ENCODE measurements at regions not wholly inside any gene's neighbourhood (a gene's known extent, or its start where the extent isn't known, plus 50 kb on each side); places are given as distances from the start of the nearest gene placed in this dataset.

GRCh38 chr6:40816601-40817000, 222.4 kb downstream of the UNC5CL start:
- Histone ChIP-seq H3K4me1 (ENCODE audit: control insufficient read depth in 1 of 2, insufficient read depth in 2 of 2, low read length in 2 of 2) (no peaks in the 10 kb centered on the region), H3K9me2 (ENCODE audit: insufficient read depth) (no peaks in the 10 kb centered on the region), H4K20me1 (ENCODE audit: insufficient read depth) (no peaks in the 10 kb centered on the region), H3K4me2 (ENCODE audit: low read length) (no peak overlapping the region), H3K79me2 (ENCODE audit: insufficient read depth, low read length) (no peaks in the 10 kb centered on the region), H3K27ac (ENCODE audit: low read depth, low read length) (no peak overlapping the region), H2AFZ (ENCODE audit: low read depth, low read length, poor library complexity, severe bottlenecking) (no peak overlapping the region), H3K9ac (ENCODE audit: low read length) (no peak overlapping the region), H3K4me3 (replicated peaks in 1 of 2; ENCODE audit: low read depth in 1 of 2, low read length in 2 of 2) (no peak overlapping the region), H3K27me3 (ENCODE audit: insufficient read depth, low read length) (no peaks in the 10 kb centered on the region), H3K9me3 (ENCODE audit: control insufficient read depth in 1 of 2, insufficient read depth in 1 of 2, low read depth in 1 of 2, low read length in 2 of 2) (no peaks in the 10 kb centered on the region), H3K36me3 (ENCODE audit: control insufficient read depth in 1 of 2, insufficient read depth in 2 of 2, low read length in 2 of 2) (no peaks in the 10 kb centered on the region)
- intact Hi-C loops (cut with micrococcal nuclease): no loop called here
- BruUV-seq (replicated peaks): no TSS peak
- DNase-seq (ENCODE audit: low read depth, low spot score) (no peak), ATAC-seq (no peak)
- RAD21 ChIA-PET (ENCODE audit: low non-redundant PET in 1 of 2, low total read pairs in 2 of 2, uncharacterized antibody in 2 of 2, unreplicated experiment in 2 of 2): no interaction called here
- POLR2A ChIA-PET: no interaction called here
- TF ChIP-seq, protein P1, sequence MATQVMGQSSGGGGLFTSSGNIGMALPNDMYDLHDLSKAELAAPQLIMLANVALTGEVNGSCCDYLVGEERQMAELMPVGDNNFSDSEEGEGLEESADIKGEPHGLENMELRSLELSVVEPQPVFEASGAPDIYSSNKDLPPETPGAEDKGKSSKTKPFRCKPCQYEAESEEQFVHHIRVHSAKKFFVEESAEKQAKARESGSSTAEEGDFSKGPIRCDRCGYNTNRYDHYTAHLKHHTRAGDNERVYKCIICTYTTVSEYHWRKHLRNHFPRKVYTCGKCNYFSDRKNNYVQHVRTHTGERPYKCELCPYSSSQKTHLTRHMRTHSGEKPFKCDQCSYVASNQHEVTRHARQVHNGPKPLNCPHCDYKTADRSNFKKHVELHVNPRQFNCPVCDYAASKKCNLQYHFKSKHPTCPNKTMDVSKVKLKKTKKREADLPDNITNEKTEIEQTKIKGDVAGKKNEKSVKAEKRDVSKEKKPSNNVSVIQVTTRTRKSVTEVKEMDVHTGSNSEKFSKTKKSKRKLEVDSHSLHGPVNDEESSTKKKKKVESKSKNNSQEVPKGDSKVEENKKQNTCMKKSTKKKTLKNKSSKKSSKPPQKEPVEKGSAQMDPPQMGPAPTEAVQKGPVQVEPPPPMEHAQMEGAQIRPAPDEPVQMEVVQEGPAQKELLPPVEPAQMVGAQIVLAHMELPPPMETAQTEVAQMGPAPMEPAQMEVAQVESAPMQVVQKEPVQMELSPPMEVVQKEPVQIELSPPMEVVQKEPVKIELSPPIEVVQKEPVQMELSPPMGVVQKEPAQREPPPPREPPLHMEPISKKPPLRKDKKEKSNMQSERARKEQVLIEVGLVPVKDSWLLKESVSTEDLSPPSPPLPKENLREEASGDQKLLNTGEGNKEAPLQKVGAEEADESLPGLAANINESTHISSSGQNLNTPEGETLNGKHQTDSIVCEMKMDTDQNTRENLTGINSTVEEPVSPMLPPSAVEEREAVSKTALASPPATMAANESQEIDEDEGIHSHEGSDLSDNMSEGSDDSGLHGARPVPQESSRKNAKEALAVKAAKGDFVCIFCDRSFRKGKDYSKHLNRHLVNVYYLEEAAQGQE (IDR thresholded peaks at IDR 0.05; ENCODE audit: low read depth): no peak
- TF ChIP-seq YY1 (IDR thresholded peaks at IDR 0.05; ENCODE audit: extremely low read depth, insufficient replicate concordance, low read depth, low read length): no peak
- TF ChIP-seq ZNF274 (IDR thresholded peaks at IDR 0.05; ENCODE audit: low read depth, low read length): no peak
- no peak for TF ChIP-seq SRF (IDR thresholded peaks at IDR 0.05; ENCODE audit: low read depth)
- TF ChIP-seq EZH2phosphoT487 (IDR thresholded peaks at IDR 0.05; ENCODE audit: borderline replicate concordance): no peak
- no peak for TF ChIP-seq EZH2 (IDR thresholded peaks at IDR 0.05)
- TF ChIP-seq, protein P2, sequence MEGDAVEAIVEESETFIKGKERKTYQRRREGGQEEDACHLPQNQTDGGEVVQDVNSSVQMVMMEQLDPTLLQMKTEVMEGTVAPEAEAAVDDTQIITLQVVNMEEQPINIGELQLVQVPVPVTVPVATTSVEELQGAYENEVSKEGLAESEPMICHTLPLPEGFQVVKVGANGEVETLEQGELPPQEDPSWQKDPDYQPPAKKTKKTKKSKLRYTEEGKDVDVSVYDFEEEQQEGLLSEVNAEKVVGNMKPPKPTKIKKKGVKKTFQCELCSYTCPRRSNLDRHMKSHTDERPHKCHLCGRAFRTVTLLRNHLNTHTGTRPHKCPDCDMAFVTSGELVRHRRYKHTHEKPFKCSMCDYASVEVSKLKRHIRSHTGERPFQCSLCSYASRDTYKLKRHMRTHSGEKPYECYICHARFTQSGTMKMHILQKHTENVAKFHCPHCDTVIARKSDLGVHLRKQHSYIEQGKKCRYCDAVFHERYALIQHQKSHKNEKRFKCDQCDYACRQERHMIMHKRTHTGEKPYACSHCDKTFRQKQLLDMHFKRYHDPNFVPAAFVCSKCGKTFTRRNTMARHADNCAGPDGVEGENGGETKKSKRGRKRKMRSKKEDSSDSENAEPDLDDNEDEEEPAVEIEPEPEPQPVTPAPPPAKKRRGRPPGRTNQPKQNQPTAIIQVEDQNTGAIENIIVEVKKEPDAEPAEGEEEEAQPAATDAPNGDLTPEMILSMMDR (IDR thresholded peaks at IDR 0.05 in 2 of 3, conservative IDR thresholded peaks at IDR 0.05 in 1 of 3; ENCODE audit: borderline replicate concordance in 1 of 3, insufficient read depth in 1 of 3, low read depth in 2 of 3, low read length in 2 of 3): no peak
- TF ChIP-seq SP1 (IDR thresholded peaks at IDR 0.05; ENCODE audit: low read depth): no peak
- CTCF ChIA-PET: no interaction called here

Data from HCT116 (cell line).